ENCODE measurements at regions not wholly inside any gene's neighbourhood (a gene's known extent, or its start where the extent isn't known, plus 50 kb on each side); places are given as distances from the start of the nearest gene placed in this dataset.

- no peak for DNase-seq (ENCODE audit: extremely low read depth, low read depth, low spot score)
Observed at GRCh38 chr10:2300231-2300630, 562.9 kb upstream of the ADARB2 start.

- no peak for DNase-seq (ENCODE audit: extremely low read depth, low read depth, low spot score)
Observed at GRCh38 chr10:2296179-2296891, 559.0 kb upstream of the ADARB2 start.

DNA sequence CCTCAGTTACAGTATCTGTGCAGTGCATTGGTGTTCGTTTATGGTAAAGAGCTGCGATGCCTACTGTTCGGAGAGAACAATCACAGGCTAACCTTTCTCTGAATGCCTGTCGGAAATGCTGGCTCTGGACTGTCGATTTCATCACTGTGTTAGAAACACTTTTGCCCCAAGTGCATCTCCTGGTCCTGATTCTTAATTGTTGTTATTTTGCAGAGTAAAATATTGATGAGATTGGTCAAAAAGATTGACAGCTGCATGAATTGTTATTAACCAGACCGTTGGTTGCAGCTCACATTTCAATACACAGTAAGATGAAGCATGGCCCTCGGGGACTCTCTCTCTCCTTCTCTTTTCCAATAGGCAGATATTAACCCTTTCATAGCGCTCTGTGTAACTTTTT lies 557.4 kb upstream of the ADARB2 start:
- no peak for DNase-seq (ENCODE audit: extremely low read depth, low read depth, low spot score)

GRCh38 chr10:2284071-2284470 lies 546.7 kb upstream of the ADARB2 start:
- DNase-seq (ENCODE audit: extremely low read depth, low read depth, low spot score): no peak

GRCh38 chr10:2282202-2282601 lies 544.9 kb upstream of the ADARB2 start:
- no peak for DNase-seq (ENCODE audit: extremely low read depth, low read depth, low spot score)

- DNase-seq (ENCODE audit: extremely low read depth, low read depth, low spot score): no peak
Observed at GRCh38 chr10:2280713-2281300, 543.5 kb upstream of the ADARB2 start.

DNA sequence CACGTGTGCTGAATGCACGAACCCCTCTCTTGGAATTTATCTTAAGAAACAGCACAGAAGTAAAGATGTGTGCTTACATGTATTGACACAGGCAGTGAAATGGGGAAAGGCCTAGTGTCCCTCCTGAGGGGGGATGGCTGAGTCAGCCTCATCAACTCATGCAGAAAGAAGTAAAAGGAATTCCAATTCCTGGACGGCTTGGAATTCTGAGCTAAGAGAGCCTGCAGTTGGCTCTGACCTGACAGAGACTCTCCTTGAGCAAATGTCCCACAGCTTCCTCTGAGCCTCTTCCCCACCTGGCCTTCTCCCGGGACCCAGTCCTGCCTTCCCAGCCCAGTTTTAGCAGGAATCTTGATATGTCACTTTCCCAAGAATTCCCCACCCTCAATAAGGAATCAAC lies 542.4 kb upstream of the ADARB2 start:
- DNase-seq (ENCODE audit: extremely low read depth, low read depth, low spot score): no peak

GRCh38 chr10:2278363-2278762 lies 541.0 kb upstream of the ADARB2 start:
- DNase-seq (ENCODE audit: extremely low read depth, low read depth, low spot score): no peak

- DNase-seq (ENCODE audit: extremely low read depth, low read depth, low spot score): no peak
Observed at GRCh38 chr10:2263561-2263960, 526.2 kb upstream of the ADARB2 start.

DNA sequence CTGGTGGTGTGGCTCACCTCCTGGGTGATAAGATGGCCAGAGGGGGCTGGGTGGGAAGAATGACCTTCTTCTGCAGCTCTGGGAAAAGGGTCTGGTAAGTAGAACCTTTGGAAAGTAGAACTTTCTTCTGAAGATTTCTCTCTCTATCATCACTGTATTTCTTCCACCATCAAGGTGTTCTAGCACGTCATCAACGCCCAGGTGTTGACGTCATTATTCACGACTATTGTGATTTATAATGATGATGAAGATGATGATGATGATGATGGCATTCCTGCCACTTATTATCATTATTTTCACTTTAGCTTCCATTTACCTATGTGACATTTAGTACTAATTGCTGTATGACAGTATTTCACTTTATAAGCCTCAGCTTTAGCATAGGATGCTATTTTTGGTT lies 525.6 kb upstream of the ADARB2 start:
- DNase-seq (ENCODE audit: extremely low read depth, low read depth, low spot score): no peak

DNA sequence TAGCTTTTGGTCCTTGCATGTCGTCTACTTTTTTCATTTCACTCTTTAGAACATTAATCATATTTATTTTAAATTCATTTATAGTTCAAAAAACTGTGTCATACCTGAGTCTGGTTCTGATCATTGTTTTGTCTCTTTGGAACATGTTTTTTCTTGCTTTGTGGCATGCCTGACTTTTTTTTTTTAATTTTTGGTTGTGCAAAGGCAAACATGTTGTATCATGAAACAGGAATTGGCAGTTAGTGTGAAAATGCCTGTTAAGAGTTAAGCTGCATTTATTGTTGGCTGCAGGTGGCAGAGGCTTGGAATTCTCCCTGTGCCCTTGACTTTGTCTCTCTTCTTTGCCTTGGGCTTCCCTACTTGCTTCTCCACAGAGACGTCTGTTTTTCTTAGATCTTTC lies 525.0 kb upstream of the ADARB2 start:
- DNase-seq (ENCODE audit: extremely low read depth, low read depth, low spot score): no peak

DNA sequence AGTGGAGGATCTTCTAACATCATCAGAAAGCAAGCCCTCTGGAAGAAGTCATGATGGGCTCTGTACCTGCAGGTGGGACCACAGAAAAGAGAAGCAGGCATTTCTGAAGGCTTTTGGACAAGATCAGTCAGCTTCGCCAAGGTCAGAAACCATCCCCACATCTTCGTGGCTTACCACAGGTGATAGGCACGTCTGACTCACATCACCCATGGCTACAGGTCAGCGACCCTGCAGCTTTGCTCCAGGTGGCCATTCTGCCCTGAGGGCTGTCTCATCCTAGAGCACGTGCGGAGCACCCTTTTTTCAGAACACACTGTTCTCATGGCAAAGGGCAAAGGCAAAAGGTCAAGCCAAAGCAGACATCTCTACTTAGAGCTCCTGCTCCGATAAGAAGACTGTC lies 518.9 kb upstream of the ADARB2 start:
- no peak for DNase-seq (ENCODE audit: extremely low read depth, low read depth, low spot score)

DNA sequence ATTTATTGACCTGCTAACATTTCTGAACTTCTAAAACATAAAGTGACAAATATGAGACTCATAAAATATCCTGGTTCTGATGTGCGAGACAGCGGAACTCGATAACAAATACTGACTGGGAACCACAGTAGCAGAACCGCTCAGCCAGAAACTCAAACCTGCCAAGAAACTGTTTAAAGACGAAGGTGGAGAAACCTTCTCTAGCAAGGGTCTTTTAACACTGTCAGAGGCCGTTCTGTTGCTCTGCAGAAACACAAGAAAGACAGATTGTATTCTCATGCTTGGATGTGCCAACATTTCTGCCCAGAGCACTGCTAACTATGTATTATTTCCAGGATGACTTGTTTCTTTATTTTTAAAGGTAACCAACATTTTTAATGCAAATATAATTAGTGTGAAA lies 514.8 kb upstream of the ADARB2 start:
- no peak for DNase-seq (ENCODE audit: extremely low read depth, low read depth, low spot score)

- DNase-seq (ENCODE audit: extremely low read depth, low read depth, low spot score): no peak
Observed at GRCh38 chr10:2251631-2252030, 514.3 kb upstream of the ADARB2 start.

DNA sequence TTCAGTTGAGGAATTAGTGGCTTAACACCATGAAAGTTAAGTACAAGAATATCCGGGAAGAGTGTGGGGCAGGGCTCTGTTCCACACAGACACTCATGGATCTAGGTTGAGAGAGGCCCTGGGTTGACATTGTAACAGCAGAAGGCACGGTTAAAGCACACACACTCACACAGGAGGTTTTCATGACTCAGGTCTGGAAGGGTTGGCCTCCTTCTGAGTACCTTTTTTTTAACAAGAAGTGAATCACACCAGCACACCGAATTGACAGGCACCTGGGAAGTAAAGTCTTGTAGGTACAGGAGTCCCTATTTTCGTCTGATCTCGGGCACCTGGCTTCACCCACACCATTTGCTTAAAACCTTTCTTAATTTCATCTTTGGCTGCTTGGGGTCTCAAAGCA lies 509.4 kb upstream of the ADARB2 start:
- no peak for DNase-seq (ENCODE audit: extremely low read depth, low read depth, low spot score)

DNA sequence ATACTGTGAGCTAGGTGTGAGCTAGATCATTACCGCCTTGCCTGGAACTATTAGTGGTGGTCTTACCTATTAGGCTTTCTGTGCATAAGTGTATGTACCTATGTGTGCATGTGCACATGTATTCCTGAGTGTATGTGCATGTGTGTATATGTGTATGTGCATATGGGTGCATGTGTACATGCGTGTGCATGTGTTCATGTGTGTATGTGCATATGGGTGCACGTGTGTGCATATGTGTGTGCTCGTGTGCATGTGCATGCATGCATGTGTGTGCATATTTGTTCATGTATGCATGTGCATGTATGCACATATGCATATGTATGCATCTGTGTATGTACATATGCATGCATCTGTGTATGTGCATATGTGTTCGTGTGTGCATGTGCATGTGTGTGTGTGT lies 508.3 kb upstream of the ADARB2 start:
- DNase-seq (ENCODE audit: extremely low read depth, low read depth, low spot score): no peak

DNA sequence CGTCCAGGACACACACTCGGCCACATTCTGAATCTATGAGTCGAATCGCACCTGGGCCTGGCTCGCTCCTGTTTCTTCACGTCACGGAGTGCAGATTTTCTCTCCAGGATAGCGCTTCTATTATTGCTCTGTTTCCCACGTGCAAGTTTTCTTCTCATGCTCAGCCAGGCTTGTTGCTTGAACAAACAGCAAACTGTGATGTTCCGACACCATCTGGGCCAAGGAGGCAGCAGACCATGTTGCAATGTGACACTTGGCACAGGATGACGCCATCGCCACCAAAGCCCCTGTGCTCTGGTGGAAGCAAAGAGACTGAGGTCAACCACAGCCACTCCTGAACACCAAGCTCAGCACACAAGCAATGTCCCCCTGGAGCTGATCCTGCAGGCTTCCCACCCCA lies 507.1 kb upstream of the ADARB2 start:
- no peak for DNase-seq (ENCODE audit: extremely low read depth, low read depth, low spot score)

GRCh38 chr10:2236876-2237275 lies 499.6 kb upstream of the ADARB2 start:
- no peak for DNase-seq (ENCODE audit: extremely low read depth, low read depth, low spot score)

GRCh38 chr10:2232479-2232878 lies 495.2 kb upstream of the ADARB2 start:
- no peak for DNase-seq (ENCODE audit: extremely low read depth, low read depth, low spot score)

- no peak for DNase-seq (ENCODE audit: extremely low read depth, low read depth, low spot score)
Observed at GRCh38 chr10:2230478-2230877, 493.2 kb upstream of the ADARB2 start.

GRCh38 chr10:2228320-2228901 lies 491.1 kb upstream of the ADARB2 start:
- DNase-seq (ENCODE audit: extremely low read depth, low read depth, low spot score): no peak

- no peak for DNase-seq (ENCODE audit: extremely low read depth, low read depth, low spot score)
Observed at GRCh38 chr10:2225609-2226008, 488.3 kb upstream of the ADARB2 start.
